Naive thymus-derived CD8-positive, alpha-beta T cell (primary cell): ENCODE measurements at regions not wholly inside any gene's neighbourhood (a gene's known extent, or its start where the extent isn't known, plus 50 kb on each side); places are given as distances from the start of the nearest gene placed in this dataset.

ENCODE experiments used
- ATAC-seq, 2 donors: fragments of 150-1000 bp; cut with Tn5 transposase in 1 of 2; sonication (Bioruptor Pico), chemical (Tn5 transposase) in 1 of 2; 1 replicate in 1 of 2; 2 replicates in 1 of 2; pipeline ENCODE4 v1.10.0; 2021; ENCODE audit warnings: mild to moderate bottlenecking in 2 of 2, moderate library complexity in 2 of 2
- POLR2A ChIA-PET: fragments of 350-600 bp; sonication (Branson Sonifier 250); formaldehyde crosslinking; loops from one replicate; lab custom pipeline; 2021; ENCODE audit warnings: antibody characterized with exemption; lab: Charles Lee
- DNase-seq, 10 donors: peaks; one replicate each; pipeline versions ENCODE4 v3.0.0 to v3.0.0-alpha.2; 2020 to 2022
- H3K27ac Mint-ChIP-seq, 10 donors: one replicate each; pipeline ENCODE4 v1.8.0; 2020 to 2022; ENCODE audit warnings: mild to moderate bottlenecking in 10 of 10, mixed read lengths in 10 of 10, moderate library complexity in 4 of 10, inconsistent platforms in 1 of 10
- H3K27me3 Mint-ChIP-seq, 5 donors: one replicate each; pipeline ENCODE4 v1.8.0; 2021 to 2022; ENCODE audit warnings: mixed read lengths in 5 of 5
- H3K36me3 Mint-ChIP-seq, 3 donors: one replicate each; pipeline ENCODE4 v1.8.0; 2020 to 2022; ENCODE audit warnings: mixed read lengths in 3 of 3, mild to moderate bottlenecking in 2 of 3, inconsistent platforms in 1 of 3
- H3K4me1 Mint-ChIP-seq, 4 donors: one replicate each; pipeline ENCODE4 v1.8.0; 2021 to 2022; ENCODE audit warnings: mixed read lengths in 4 of 4
- H3K4me3 Mint-ChIP-seq, 10 donors: one replicate each; pipeline ENCODE4 v1.8.0; 2020 to 2022; ENCODE audit warnings: mild to moderate bottlenecking in 10 of 10, mixed read lengths in 10 of 10, moderate library complexity in 6 of 10, inconsistent platforms in 1 of 10
- H3K9me3 Mint-ChIP-seq, 9 donors: one replicate each; pipeline ENCODE4 v1.8.0; 2020 to 2022; ENCODE audit warnings: mixed read lengths in 9 of 9, mild to moderate bottlenecking in 3 of 9, inconsistent platforms in 1 of 9, moderate library complexity in 1 of 9

GRCh38 chr14:100401792-100402191, 78.7 kb downstream of the SLC25A47 start:
- Mint-ChIP-seq H3K27me3 (no peaks in the 10 kb centered on the region), H3K9me3 (no peaks in the 10 kb centered on the region), H3K4me3 (no peak overlapping the region), H3K27ac (peak overlapping the region in 1 of 10 donors; percentile 83), H3K4me1 (peaks cover 27 to 39% (median 31%) of the 10 kb centered on the region in 4 donors), H3K36me3 (peaks cover 0 to 7% (median 3%) of the 10 kb centered on the region in 3 donors)
- ATAC-seq (no peak), DNase-seq (no peak)
- POLR2A ChIA-PET = no interaction called here

DNA sequence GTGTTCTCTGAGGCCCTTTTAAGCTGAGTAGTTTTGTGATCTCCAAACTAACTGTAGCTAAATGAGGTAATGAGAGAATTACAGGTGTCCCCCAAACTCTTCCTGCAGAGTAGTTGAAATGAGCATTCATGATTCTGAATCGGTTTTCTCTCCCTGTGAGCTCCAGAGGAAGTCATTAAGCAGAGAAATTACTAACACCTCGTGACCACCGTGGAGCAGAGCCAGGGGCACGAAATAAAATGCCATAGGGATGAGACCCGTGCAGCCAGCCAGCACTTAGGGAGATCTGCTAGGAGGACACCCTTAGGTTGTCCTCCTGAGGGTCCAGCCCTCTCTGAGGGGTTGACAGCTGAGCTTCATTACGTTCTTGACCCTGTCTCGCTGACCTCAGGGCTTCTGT, 79.5 kb downstream of the SLC25A47 start:
- peaks cover 30 to 47% (median 38%) of the 10 kb centered on the region in 4 donors for H3K4me1 Mint-ChIP-seq
- no peak overlapping the region for H3K4me3 Mint-ChIP-seq
- DNase-seq = no peak
- no peaks in the 10 kb centered on the region for H3K27me3 Mint-ChIP-seq
- ATAC-seq = no peak
- peak overlapping the region in 1 of 10 donors; percentile 4 for H3K27ac Mint-ChIP-seq
- H3K9me3 Mint-ChIP-seq = no peaks in the 10 kb centered on the region
- POLR2A ChIA-PET = no interaction called here
- H3K36me3 Mint-ChIP-seq = peaks cover 0 to 2% (median 0%) of the 10 kb centered on the region in 3 donors

- Mint-ChIP-seq H3K9me3 (no peaks in the 10 kb centered on the region), H3K27ac (peak overlapping the region in 1 of 10 donors; percentile 39), H3K36me3 (peaks cover 0 to 3% (median 0%) of the 10 kb centered on the region in 3 donors), H3K27me3 (no peaks in the 10 kb centered on the region), H3K4me3 (no peak overlapping the region), H3K4me1 (peaks cover 34 to 51% (median 42%) of the 10 kb centered on the region in 4 donors)
- no peak for ATAC-seq
- POLR2A ChIA-PET = no interaction called here
- no peak for DNase-seq
These were observed 80.0 kb downstream of the SLC25A47 start for GRCh38 chr14:100403105-100403504.

DNA sequence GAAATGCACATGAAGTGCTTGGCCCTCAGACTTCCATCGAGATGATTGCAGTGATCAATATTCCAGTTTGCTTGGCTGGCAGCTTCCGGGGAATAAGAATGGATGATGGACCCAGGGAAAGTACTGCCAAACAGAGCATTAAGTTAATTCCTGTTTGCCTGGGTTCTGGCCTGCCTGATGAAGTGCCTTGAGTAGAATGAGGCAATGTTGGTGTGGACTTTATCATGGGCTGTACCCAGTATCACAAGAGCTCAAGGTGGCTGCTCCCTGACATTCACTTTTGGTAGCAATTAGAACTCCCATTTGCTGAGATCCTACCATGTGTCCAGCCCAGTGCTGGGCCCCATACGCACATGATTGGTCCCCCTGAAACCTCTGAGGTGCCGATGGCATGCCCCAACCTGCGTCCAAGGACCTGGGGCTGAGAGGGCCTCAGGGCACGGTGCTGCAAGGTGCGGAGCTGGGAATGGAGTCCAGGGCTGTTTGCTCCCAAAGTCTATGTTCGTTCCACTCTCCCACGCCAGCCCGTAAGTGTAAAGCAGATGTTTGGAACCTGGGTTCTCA, 80.7 kb downstream of the SLC25A47 start:
- peaks cover 34 to 50% (median 42%) of the 10 kb centered on the region in 4 donors for H3K4me1 Mint-ChIP-seq
- H3K9me3 Mint-ChIP-seq = no peaks in the 10 kb centered on the region
- POLR2A ChIA-PET = no interaction called here
- no peaks in the 10 kb centered on the region for H3K27me3 Mint-ChIP-seq
- H3K27ac Mint-ChIP-seq = peak overlapping the region in 1 of 10 donors; percentile 10
- peaks cover 0 to 2% (median 0%) of the 10 kb centered on the region in 3 donors for H3K36me3 Mint-ChIP-seq
- no peak overlapping the region for H3K4me3 Mint-ChIP-seq
- DNase-seq (no peak), ATAC-seq (no peak)

- Mint-ChIP-seq H3K36me3 (peaks cover 0 to 2% (median 0%) of the 10 kb centered on the region in 3 donors), H3K4me1 (peaks cover 31 to 46% (median 42%) of the 10 kb centered on the region in 4 donors), H3K9me3 (no peaks in the 10 kb centered on the region), H3K4me3 (no peak overlapping the region), H3K27me3 (no peaks in the 10 kb centered on the region), H3K27ac (peak overlapping the region in 5 of 10 donors; percentile 22 to 65 (median 37))
- POLR2A ChIA-PET = no interaction called here
- no peak for ATAC-seq
- DNase-seq = no peak
These were observed 81.3 kb downstream of the SLC25A47 start for GRCh38 chr14:100404419-100404818.

- Mint-ChIP-seq H3K36me3 (peaks cover 0 to 2% (median 0%) of the 10 kb centered on the region in 3 donors), H3K4me1 (peaks cover 31 to 45% (median 41%) of the 10 kb centered on the region in 4 donors), H3K4me3 (peak overlapping the region in 9 of 10 donors; percentile 3 to 74 (median 37)), H3K27ac (peak overlapping the region; percentile 63 to 91 (median 80)), H3K27me3 (no peaks in the 10 kb centered on the region), H3K9me3 (no peaks in the 10 kb centered on the region)
- no peak for DNase-seq
- no peak for ATAC-seq
- POLR2A ChIA-PET = no interaction called here
These were observed 82.8 kb downstream of the SLC25A47 start for GRCh38 chr14:100405760-100406455.

- Mint-ChIP-seq H3K27ac (peak overlapping the region; percentile 66 to 92 (median 82)), H3K9me3 (no peaks in the 10 kb centered on the region), H3K4me1 (peaks cover 27 to 45% (median 41%) of the 10 kb centered on the region in 4 donors), H3K27me3 (no peaks in the 10 kb centered on the region), H3K36me3 (peaks cover 0 to 2% (median 0%) of the 10 kb centered on the region in 3 donors), H3K4me3 (peak overlapping the region in 9 of 10 donors; percentile 18 to 74 (median 46))
- DNase-seq = peak in 3 of 10 donors; percentile 14 to 17 (median 15)
- POLR2A ChIA-PET = no interaction called here
- ATAC-seq = peak; percentile 65 to 67
These were observed 83.5 kb downstream of the SLC25A47 start for GRCh38 chr14:100406505-100407131.

DNA sequence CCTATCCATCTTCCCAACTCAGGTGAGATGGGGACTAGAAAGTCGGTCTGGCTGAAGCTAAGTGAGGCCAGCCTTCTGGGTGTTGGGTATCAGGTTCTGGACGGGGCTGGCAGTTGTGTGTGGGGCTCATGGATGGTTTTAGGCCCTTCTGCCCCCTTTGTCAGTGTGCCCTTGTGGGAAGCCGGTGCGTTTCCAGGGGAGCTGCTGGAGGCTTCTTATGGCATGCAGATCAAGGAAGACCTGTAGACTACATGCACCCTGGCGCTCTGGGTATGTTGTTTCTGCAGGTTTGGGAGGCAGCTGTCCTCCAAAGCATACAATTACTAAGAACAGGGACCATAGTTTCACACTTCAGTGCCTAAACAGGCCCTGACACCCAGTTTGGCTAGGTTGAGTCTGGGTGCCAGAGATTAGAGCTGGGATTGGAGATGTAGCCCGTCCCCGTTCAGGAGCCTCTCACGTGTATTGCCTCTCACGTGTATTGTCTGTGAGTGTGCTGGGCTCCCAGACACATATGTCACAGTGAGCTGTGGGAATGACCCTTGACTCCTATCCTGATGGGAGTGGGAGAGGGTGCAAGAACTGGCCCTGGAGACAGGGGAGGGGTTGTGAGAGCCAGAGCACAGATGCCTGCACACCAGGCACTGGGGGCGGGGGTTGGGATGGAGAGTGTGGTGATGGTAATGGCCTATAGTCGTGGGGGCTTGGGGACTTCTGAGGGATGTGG, 84.4 kb downstream of the SLC25A47 start:
- POLR2A ChIA-PET = no interaction called here
- no peaks in the 10 kb centered on the region for H3K9me3 Mint-ChIP-seq
- H3K4me3 Mint-ChIP-seq = peak overlapping the region in 1 of 10 donors; percentile 20
- H3K4me1 Mint-ChIP-seq = peaks cover 29 to 45% (median 41%) of the 10 kb centered on the region in 4 donors
- no peak for DNase-seq
- peak overlapping the region; percentile 25 to 92 (median 80) for H3K27ac Mint-ChIP-seq
- H3K36me3 Mint-ChIP-seq = peaks cover 0 to 2% (median 0%) of the 10 kb centered on the region in 3 donors
- H3K27me3 Mint-ChIP-seq = no peaks in the 10 kb centered on the region
- no peak for ATAC-seq

DNA sequence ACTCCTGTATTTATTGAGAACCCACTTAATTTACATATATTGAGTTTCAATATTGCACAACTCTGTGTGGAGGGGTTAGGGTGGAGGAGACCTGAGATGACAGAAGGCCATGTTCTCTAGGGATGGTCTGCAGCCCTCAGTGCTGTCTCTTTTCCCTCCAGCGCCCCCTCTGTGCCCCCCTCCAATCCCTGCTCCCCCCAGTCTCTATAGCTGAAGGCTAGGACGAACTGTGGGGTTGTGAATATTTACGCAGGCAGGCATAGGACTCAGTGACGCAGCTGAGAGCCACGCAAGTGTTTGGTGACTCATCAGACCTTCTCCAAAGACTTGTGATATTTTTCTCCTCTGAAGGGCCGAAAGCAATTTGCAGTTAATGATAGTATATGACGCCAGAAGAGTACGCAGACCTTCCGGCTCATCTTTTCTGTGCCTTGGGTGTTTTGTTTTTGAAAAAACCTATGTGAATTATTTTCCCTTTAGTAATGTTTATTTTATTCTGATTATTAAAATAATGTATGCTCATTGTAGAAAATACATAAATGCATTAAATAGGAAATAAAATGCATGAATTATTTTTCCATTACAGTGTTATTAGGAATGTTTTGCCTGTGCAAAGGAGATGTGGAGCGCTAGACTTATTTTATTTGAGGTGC, 85.3 kb downstream of the SLC25A47 start:
- Mint-ChIP-seq H3K4me3 (no peak overlapping the region), H3K27ac (peak overlapping the region in 2 of 10 donors; percentile 12 to 69), H3K4me1 (peaks cover 27 to 41% (median 39%) of the 10 kb centered on the region in 4 donors), H3K9me3 (no peaks in the 10 kb centered on the region), H3K27me3 (no peaks in the 10 kb centered on the region), H3K36me3 (peaks cover 0 to 2% (median 0%) of the 10 kb centered on the region in 3 donors)
- POLR2A ChIA-PET = no interaction called here
- DNase-seq (no peak), ATAC-seq (no peak)

DNA sequence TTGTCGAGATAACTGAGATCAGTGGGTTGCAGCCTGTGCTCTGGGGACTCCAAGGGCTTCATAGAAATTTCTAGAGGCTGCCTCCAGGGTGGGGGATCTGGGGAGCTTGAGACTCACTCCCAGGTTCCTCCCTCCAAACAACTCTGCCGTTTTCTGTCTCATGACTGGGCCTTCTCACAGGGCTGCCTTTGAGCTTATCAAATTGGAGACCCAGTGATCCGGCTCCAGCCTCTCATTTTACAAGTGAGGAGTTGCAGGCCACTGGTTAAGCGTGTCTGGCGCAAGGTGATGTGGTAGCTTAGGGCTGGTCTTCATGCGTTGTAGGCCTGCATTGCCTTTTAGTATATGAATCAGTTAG, 85.8 kb downstream of the SLC25A47 start:
- H3K27ac Mint-ChIP-seq = peak overlapping the region in 3 of 10 donors; percentile 12 to 69 (median 23)
- no peaks in the 10 kb centered on the region for H3K27me3 Mint-ChIP-seq
- DNase-seq (no peak), ATAC-seq (no peak)
- H3K36me3 Mint-ChIP-seq = peaks cover 0 to 2% (median 0%) of the 10 kb centered on the region in 3 donors
- no peak overlapping the region for H3K4me3 Mint-ChIP-seq
- H3K4me1 Mint-ChIP-seq = peaks cover 27 to 37% (median 34%) of the 10 kb centered on the region in 4 donors
- no peaks in the 10 kb centered on the region for H3K9me3 Mint-ChIP-seq
- POLR2A ChIA-PET = interaction anchor here (0.6 kb wide), 1 partner anchor 1652 kb away, joined by 4 read pairs; no protein-coding TSS in a partner anchor

- Mint-ChIP-seq H3K9me3 (no peaks in the 10 kb centered on the region), H3K27ac (peak overlapping the region in 2 of 10 donors; percentile 20 to 23), H3K27me3 (no peaks in the 10 kb centered on the region), H3K4me3 (no peak overlapping the region), H3K4me1 (peaks cover 25 to 34% (median 29%) of the 10 kb centered on the region in 4 donors), H3K36me3 (peaks cover 0 to 2% (median 0%) of the 10 kb centered on the region in 3 donors)
- POLR2A ChIA-PET = interaction anchor here (0.6 kb wide), 2 partner anchors 1115 to 1652 kb away, joined by 4 to 6 read pairs; no protein-coding TSS in a partner anchor
- ATAC-seq (no peak), DNase-seq (no peak)
These were observed 86.5 kb downstream of the SLC25A47 start for GRCh38 chr14:100409651-100410050.
